GM13977 (cell line): ENCODE measurements at regions not wholly inside any gene's neighbourhood (a gene's known extent, or its start where the extent isn't known, plus 50 kb on each side); places are given as distances from the start of the nearest gene placed in this dataset.

Source experiments
- DNase-seq: peaks from one replicate; pipeline ENCODE4 v3.0.0; 2012; ENCODE audit warnings: low spot score
- CTCF ChIP-seq: IDR thresholded peaks from 2 replicates; pipeline ENCODE4 v1.5.1; 2012; ENCODE audit warnings: mild to moderate bottlenecking, control low read depth; ENCODE audit not compliant: insufficient read depth; ENCODE audit errors: extremely low read depth, missing control alignments
- in situ Hi-C: fragments of 300-500 bp; cut with MboI; formaldehyde crosslinking; loops from one replicate; pipeline ENCODE4 v1.12.0; 2022; ENCODE audit warnings: low sequenced_read_pairs, low pct_unique_long_range_greater_than_20kb, mixed read lengths, inconsistent platforms; ENCODE audit not compliant: unreplicated experiment

GRCh38 chr7:42858570-42858969, 53.3 kb downstream of the C7orf25 start:
- in situ Hi-C loops: no loop called here
- no peak for DNase-seq
- no peak for TF ChIP-seq CTCF

DNA sequence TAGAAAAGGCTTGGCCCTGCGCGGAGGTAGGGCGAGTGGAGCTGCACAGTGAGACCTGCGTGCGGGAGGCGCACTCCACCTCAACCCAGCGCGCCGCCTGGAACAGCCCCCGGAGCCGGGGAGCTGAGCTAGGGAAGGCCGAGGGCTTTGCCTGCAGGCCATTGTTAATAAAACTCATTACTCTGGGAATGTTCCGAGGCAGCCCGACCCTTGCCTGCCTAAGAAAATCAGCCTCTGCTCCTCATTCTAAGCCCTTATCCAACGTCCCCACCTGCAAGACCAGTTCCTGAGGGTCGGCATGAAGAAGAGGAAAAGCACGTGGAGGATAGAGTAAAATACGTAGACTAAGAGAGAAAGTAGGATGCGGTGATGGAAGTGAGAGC, 55.3 kb downstream of the C7orf25 start:
- in situ Hi-C loops: no loop called here
- no peak for DNase-seq
- TF ChIP-seq CTCF: no peak

GRCh38 chr7:42854571-42855118, 57.2 kb downstream of the C7orf25 start:
- in situ Hi-C loops: no loop called here
- DNase-seq: no peak
- no peak for TF ChIP-seq CTCF

DNA sequence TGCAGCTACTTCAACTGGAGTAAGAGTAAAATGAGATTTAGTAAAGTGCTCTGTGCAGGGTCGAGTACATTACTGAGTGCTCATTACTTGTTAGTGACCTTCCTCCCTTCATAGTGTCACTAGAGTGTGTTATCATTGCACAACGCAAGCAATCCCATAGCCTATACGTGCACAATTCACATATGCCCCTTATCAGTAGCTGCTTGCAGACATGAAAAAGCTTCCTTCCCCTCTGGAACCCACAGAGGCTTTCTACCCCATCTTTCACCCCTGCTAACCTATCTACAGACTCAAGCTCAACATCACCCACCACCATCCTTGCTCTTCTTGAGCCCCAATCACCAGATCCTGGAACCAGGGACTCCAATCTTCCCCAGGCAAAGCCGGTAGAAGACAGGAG, 59.3 kb downstream of the C7orf25 start:
- no peak for TF ChIP-seq CTCF
- in situ Hi-C loops: no loop called here
- no peak for DNase-seq

DNA sequence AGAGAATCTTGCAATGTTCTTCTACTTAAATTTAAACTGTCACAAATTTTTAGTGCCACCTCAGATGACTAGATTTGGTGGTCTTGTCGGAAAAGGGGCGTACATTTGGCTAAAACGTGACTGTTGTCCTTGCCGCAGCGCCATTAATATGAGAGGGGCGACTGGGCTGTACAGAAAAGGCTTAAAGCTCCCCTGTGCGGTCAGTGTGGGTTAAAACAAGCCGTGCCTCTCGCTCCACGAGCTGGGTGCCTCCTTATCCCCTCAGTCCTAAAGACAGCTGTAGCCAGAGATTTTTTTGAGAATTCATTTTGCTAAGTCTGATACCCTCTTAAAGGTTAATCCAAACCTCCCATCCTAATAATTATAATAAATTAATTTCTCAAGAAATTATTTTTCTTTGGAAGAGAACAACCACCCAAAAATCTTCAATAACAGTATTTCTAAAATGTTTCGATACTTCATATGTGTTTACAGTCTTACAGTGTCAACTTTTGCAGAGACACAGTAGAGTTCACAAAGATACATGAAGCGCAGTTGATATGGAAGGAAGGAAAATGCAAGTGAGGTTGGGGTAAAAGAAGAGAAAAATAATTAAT, 68.6 kb downstream of the C7orf25 start:
- in situ Hi-C loops: no loop called here
- peak; percentile 62 for TF ChIP-seq CTCF
- peak; percentile 26 for DNase-seq

DNA sequence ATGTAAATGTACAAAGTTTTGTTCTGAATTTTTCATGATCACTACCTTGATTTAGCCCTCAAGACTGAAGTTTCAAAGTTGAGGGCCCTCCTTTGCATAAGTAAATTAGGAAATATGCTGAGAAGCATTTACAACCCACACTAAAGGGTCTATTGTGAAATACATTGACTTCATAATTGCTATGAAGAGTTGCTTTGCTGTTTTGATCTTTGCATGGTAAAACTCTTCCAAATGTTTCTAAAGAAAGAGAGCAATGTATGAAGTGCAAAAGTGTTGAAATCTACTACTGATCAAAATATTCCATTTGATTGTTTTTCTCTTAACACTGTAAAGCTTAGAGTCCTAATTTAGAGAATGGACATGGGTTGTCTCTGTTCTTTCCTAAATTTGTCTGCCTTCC, 77.2 kb downstream of the C7orf25 start:
- no peak for TF ChIP-seq CTCF
- in situ Hi-C loops: no loop called here
- no peak for DNase-seq
